ENCODE measurements at regions not wholly inside any gene's neighbourhood (a gene's known extent, or its start where the extent isn't known, plus 50 kb on each side); places are given as distances from the start of the nearest gene placed in this dataset.
A peak's percentile ranks its signal among the peaks of the same experiment; 100 is the strongest.

DNA sequence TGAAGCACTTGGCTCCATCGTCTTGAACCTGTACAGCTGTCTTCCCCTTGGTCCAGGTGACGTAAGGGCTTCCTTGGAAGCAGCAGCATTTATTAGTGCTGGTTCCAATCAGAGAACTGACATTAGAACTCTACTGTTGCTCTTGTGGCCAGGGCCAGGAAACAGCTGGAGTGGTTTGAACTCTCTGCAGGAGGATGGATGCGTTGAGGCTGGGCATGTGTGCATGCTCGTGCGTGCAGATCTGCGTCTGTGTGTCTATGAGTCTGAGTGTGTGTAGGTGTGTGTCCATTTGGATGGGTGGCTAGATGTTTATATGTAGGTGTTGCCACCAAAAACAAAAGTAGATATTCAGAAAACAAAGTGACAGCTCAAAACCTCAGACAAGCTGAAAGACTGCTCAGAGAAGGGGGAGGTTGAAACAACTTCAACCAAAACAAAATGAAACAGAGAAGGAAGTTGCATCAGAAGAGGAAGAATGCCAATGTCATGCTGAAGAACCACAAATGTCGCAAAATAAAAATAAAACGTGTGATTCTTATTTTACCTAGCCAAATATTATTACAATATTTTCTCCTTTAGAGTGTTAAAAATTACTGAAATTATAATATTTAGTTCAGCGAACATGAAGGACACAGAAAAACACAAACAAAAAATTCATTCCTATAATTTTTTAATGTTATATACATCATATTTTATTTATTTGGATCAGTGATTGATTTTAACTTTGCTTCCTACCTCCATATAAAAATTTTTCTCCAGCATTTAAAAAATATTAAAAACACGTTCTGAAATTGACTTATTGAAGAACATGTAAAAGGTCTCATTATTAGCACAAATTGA is 96.1 kb upstream of the MKLN1 start:
- peak; percentile 30 for DNase-seq (ENCODE audit: low spot score)

DNA sequence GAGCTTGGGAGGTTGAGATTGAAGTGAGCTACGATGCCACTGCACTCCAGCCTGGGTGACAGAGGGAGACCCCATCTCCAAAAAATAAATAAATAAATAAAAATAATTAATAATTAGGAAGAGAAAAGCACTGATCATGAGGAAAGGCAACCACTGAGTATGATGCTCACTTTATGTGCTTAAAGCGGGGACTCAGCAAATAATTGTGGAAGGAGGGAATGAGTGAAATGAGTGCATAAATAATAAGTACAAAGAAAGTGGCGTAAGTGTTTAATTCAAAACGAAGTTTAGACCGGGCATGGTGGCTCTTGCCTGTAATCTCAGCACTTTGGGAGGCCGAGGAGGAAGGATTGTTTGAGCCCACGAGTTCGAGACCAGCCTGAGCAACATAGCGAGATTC is 94.9 kb upstream of the MKLN1 start:
- DNase-seq (ENCODE audit: low spot score): no peak

DNA sequence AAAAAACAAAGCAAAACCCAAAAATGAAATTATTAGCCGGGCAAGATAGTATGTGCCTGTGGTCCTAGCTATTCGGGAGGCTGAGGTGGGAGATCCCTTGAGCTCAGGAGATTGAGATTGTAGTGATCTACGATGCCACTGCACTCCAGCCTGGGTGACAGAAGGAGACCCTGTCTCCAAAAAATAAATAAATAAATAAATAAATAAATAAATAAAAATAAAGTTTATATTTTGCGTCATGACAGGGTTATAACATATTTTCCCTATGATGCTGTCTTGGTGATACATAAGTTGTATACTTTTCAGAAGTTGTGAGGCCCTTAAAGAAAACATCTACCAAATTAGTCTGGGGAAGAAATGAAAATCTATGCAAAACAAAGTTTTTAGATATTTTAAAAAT is 94.5 kb upstream of the MKLN1 start:
- no peak for DNase-seq (ENCODE audit: low spot score)

DNA sequence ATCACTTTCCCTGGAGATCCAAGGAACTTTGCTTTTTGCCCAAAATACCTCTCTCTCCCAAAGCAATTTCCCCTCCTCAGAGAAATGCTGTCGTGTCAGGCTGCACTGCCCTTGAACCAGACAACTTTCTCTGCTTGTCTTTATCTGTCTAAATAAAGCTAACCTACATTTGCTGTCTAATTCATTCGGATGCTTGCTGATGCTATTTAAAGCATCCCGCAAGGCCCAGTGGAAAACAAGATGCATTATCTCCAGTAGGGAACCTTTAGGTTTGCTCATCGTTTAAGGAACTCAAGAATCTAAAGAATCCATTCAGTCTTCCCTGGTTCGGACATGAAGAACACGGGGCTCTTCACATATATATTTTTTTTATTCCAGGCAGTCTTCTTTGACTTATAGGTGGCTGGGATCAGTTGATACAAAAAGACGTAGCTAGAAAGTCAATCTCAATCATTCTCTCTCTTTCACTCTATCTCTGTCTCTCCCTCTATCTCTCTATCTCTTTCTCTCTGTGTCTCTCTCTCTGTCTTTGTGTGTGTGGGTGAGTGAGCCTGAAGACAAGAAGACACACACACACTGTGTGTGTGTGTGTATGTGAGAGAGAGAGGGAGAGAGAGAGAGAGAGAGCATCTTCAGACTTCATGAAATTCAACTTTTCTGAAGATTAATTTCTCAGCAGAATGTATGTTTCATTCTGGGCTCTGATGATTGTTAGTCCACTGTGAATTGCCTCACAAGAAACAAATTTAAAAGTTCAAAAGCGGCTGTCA is 92.8 kb upstream of the MKLN1 start:
- no peak for DNase-seq (ENCODE audit: low spot score)

DNA sequence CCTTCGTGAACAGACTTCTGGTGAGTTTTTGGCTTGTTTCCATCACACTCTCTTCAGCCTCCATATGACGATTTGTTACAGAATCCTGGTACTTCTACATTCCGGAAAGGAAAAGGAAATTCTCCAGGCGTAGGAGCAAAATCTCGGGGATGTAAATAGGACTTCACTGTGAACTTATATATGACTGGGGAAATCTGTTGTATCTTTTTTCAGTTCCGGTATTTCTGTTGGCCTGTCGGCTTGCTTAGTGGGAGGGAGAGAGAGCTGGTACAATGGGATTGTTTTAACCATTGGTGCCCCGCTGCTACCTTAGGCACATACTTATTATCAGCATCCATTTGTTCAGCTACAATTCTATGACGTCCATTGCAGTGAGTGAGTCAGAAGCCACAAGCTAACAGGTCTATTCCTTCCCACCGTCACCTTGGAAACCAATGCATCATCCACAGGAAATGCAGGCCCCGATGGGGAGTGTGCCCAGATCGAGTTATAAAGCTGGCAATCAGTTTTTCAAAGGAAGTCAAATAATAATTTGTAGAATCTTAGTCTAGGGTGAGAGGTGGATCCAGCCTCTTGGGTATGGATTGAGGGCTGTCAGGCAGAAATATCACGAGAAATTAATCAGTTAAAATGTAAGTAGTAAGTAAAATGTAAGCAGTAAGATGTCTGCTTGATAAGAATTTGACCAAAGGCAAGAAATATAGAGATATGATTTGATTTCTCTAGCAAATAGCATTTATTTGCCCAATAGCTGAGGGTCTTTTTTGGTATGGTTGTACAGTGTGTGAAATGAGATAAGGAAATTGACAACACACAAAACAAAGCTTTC is 92.0 kb upstream of the MKLN1 start:
- DNase-seq (ENCODE audit: low spot score): peak; percentile 86

DNA sequence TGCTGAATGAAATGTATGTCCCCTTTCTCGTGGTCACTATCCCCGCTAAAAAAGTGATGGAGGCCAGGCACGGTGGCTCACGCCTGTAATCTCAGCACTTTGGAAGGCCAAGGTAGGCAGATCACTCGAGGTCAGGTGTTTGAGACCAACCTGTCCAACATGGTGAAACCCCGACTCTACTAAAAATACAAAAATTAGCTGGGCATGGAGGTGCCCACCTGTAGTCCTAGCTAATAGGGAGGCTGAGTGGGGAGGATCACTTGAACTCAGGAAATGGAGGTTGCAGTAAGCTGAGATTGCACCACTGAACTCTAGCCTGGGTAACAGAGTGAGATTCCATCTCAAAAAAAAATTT is 91.4 kb upstream of the MKLN1 start:
- no peak for DNase-seq (ENCODE audit: low spot score)

DNA sequence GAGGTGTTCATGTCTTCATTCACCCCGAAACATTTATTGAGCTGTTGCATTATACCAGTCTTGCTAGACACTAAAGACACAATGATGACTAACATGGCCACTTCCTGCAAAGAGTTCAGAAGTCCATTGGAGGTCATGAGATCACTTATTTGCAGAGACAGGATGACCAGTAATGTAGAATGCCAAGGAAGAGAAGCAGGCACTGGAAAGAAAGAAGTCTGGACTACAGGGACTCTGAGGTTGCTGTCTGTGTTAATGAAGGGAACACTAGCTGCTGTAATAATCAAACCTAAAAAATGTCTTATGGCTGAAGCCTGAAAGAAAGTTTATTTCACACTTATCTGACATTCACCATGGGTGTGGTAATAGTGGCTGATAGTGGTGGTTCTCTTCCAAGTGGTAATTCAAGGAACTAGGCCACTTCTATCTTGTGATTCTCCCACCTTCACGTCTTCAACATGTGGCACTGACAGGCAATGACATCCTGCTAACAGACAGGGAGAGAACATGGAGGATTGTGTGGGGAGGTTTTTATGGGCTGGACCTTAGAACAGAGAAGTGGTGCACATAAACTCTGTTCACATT is 89.2 kb upstream of the MKLN1 start:
- peak; percentile 43 for DNase-seq (ENCODE audit: low spot score)

DNA sequence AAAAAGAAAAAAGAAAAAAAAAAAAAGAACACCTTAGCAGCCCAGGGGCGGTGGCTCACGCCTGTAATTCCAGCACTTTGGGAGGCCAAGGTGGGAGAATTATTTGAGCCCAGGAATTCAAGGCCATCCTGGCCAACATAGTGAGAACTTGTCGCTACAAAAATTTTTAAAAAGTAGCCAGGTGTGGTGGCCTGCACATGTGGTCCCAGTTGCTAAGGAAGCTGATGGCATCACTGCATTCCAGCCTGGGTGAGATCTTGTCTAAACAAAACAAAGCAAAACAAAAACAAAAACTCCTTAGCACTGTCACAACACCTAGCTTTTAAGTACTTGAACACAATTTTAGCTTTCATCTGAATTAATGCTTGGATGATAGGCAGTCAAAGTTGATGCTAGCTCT is 86.3 kb upstream of the MKLN1 start:
- DNase-seq (ENCODE audit: low spot score): no peak

DNA sequence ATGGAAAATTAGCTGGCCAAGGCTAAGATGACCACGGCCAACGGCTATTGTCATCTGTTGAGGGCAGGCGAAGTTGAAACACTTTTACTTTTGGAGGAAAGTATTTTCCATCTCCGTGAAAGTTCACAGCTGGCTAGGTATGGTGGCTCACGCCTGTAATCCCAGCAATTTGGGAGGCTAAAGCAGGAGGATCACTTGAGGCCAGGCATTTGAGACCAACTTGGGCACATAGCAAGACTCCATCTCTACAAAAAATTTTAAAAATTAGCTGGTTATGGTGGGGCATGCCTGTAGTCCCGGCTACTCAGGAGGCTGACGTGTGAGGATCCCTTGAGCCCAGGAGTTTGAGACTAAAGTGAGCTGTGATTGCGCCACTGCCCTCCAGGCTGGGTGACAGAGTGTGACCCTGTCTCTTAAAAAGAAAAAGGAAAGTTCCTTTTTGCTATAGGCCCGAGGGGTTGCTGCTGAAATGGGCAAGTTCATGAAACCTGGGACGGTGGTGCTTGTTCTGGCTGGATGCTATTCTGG is 85.5 kb upstream of the MKLN1 start:
- no peak for DNase-seq (ENCODE audit: low spot score)

DNA sequence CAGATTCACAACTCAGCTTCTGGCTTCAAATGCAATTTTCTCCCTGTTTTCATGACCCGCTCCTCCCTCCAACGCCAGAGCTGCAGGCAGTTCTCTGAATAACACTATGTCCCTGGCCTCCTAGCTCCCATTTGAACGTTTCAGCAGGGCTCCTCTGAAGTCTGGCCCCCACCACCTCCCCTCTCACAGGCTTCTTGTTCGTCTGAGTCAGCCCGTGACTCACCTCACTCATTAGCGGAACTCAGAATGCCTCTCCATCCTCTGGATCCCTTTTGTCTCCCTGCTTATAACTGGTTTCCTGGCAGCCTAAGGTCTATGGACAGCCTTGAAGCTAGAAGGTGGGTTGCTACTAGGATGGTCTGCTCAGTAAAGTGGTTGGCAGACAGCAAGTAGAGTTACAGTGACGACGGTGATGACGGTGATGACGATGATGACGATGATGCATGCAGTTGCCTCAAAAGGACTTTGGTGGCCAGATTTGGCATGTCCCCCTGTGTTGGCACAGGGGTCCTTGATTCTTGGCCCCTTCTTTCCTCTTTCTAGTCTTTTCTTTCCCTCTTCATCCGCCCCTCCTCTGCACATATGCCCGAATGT is 83.3 kb upstream of the MKLN1 start:
- peak; percentile 73 for DNase-seq (ENCODE audit: low spot score)

DNA sequence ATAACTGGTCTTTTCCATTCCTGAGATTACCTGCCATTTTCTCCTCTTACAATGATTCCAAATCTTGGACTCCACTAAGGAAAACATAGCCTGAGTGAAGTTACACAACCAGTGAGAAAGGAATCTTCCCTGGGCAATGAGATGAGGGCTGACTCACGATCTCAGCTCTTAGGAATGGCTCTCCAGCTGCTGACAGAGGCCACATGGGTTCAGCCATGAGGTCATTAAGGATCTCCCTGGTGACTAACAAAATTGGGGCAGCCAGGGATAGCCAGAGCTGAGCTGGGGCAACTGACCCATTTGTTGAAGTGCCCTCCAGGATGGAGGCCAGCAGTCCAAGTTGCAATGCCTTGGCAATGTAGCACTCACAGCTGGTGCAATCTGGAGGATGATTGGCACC is 78.7 kb upstream of the MKLN1 start:
- DNase-seq (ENCODE audit: low spot score): peak; percentile 25

DNA sequence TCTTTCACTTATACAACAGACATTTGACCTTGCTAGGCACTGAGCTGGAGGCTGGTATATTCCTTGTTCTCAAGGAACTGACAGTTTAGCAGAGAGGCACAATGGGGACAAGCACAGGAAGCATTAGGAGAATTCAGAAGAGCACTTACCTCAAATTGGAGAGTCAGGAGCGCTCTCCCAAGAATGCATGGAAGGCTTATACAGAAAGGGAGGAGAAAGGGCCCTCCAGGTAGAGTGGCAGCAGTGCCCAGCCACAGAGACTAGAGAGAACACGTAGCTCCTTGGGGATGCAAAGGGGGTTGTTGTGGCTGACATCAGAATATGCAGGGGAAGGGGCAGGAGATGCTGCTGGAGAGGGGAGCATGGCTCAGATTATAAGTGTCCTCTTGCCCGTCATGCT is 78.2 kb upstream of the MKLN1 start:
- no peak for DNase-seq (ENCODE audit: low spot score)

DNA sequence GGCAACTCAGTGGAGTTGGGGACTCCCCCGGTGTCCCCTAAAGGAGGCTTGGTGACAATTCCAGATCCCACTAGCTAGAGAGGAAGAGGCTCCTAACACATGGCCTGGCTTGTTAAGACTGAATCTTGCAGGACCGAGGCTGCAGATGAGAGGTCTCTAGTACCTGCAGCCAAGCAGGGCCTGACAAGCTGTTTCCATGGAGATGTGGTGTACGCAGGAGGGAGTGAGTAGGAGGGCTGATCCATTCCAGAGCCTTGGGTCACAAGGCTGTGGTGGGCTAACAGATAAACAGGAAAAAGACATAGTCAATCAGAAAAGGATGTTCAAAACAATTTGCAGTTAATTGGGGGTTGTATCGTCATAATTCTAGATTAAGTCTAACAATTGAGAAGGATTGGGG is 77.3 kb upstream of the MKLN1 start:
- no peak for DNase-seq (ENCODE audit: low spot score)

DNA sequence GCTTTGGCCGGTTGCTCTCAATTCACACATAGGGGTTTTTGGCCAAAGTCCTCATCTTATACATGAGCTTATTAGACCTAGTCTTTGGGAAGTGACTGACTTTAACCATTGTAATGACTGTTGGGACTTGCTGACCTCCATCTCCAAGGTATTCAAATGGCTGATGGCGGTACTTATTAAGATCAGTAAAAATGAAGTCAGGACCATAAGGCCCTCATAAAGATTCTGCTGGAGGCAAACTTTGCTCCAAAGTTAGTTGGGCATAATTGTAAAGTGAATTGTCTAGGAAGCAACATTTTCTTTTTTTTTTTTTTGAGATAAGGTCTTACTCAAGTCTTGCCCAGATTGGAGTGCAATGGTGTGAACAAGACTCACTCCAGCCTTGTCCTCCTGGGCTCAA is 76.3 kb upstream of the MKLN1 start:
- no peak for DNase-seq (ENCODE audit: low spot score)

DNA sequence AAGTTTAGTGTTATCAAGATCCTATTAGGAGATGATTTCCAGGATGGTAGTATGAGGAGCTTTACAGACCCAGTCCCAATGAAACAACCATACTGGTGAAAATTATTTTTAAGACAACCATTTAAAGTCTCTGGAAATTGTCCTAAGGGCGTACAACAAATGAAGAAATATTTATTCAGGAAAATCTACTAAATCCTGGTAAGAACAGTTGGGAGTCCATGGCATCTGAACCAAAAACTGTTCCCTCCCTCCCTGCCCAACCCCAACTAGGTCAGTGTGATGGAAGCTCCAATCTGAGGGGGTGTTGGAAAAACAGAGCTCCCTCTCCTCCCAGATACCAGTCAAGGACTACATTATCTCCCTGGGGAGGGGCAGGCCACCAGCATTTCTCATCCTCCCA is 74.7 kb upstream of the MKLN1 start:
- no peak for DNase-seq (ENCODE audit: low spot score)

DNA sequence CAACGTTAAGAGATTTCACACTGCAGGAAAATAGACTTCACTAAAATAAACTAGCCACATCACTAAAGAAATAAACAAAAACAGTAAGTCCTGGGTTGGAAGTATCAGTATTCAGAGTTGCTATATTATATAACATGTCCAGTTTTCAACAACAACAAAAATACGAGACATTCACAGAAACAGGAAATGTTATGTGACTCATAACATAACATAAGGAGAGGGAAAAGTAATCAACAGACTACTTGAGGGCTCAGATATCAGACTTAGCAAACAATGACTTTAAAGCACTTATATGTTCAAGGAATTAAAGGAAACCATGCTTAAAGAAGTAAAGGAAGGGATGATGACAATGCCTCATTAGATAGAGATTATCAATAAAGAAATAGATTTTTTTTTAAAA is 73.5 kb upstream of the MKLN1 start:
- no peak for DNase-seq (ENCODE audit: low spot score)

DNA sequence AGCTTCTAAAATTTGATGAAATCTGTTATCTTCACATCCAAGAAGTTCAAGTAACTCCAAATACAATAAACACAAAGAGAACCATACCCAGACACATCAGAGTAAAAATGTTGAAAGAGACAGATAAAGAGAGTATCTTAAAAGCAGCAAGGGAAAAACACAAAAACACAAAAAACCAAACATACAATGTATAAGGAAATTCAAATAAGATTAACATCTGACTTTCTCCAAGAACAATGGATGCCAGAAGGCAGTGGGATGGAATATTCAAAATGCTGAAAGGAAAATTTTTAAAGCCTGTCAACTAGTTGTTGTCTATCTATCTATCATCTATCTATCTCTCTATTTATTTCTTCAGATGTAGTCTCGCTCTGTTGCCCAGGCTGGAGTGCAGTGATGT is 72.4 kb upstream of the MKLN1 start:
- DNase-seq (ENCODE audit: low spot score): peak; percentile 32

DNA sequence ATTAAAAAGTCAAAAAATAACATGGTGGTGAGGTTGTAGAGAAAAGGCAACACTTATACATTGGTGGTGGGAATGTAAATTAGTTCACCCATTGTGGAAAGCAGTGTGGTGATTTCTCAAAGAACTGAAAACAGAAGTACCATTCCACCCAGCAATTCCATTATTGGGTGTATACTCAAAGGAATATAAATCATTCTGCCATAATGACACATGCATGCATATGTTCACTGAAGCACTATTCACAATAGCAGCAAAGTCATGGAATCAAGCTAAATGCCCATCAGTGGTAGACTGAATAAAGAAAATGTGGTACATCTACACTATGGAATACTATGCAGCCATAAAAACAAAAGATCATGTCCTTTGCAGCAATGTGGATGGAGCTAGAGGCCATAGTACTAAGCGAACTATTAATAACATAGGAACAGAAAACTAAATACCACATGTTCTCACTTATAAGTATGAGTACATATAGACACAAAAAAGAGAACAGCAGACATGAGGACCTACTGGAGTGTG is 66.1 kb upstream of the MKLN1 start:
- DNase-seq (ENCODE audit: low spot score): no peak

DNA sequence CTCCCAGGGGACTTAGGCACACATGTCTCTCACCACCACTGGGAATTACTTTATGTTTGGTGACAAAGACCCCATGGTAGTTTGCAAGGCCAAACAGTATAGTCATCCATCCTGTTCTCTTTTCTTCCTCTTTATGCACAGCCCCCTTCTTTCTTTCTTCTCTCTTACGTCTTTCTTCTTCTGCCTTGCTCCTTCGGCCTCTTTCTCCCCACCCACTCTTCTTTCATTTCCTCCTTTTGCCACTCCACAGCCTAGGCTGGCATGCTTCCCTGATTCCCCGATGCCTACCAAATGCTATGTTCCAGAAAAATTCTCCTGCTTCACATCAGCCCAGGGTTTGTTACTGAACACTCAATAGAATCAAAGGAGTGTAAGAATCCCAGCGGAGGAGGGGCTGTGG is 62.4 kb upstream of the MKLN1 start:
- no peak for DNase-seq (ENCODE audit: low spot score)

DNA sequence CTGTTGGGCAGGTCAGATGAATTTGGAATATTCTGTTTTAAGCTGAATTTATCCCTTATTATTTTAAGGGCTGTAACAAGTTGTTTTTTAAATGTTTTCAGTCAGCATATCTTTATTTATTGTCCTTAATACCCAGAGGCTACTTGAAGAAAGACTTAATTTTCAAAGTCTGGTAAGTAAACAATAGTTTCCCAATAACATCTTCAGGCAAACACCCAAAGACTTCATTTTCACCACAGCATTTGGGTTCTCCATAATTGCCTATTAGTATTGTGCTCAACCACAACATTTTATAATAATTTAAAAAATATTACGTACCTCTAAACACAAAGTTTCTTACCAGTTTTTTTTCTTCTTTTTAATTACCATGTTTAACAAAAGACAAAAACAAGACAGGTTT is 60.0 kb upstream of the MKLN1 start:
- DNase-seq (ENCODE audit: low spot score): no peak

DNA sequence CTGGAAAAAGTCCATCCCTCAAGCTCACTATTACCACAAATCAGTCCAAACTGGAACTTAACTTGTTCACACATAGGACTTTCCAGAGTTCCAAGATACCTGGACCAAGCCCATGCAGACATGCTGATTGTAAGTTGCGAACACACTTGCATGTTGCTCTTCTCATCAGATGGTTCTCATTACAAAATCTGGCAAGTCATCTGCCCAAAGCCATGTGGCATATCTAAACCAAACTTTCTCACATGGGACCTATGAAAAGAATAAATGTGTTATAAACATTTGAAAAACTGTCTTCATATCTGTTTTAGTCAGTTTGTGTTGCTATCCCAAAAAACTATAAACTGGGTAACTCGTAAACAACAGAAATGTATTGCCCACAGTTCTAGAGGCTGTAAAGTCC is 58.8 kb upstream of the MKLN1 start:
- no peak for DNase-seq (ENCODE audit: low spot score)

DNA sequence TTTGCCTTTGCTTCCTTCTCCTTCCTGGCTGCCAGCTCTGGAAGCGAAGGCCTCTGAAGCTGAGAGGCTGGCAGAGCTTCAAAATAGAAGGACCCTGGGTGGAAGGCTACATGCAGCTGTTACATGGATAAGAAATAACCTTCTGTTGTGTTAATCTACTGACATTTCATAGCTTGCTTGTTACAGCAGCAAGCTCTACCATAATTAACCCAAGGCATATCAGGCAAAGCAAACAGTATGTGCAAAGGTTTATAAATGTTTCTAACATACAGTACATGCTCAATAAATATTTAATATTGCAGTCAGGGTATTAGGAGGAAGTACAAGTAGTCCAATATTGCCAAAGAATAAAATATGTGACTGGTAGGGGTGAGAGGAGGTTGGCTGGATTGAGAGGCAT is 55.6 kb upstream of the MKLN1 start:
- no peak for DNase-seq (ENCODE audit: low spot score)
